Aorta (tissue), 5 donors: ENCODE measurements at regions not wholly inside any gene's neighbourhood (a gene's known extent, or its start where the extent isn't known, plus 50 kb on each side); places are given as distances from the start of the nearest gene placed in this dataset.

ENCODE experiments used
- ATAC-seq: fragments of 200-7000 bp; cut with Tn5 transposase; one replicate; pipeline ENCODE4 v1.9.1; 2022; ENCODE audit warnings: moderate library complexity; ENCODE audit not compliant: low FRiP score
- DNase-seq, 2 donors: peaks; one replicate each; pipeline ENCODE4 v3.0.0-alpha.2; 2020
- H3K27ac ChIP-seq, 2 donors: one replicate each; pipeline ENCODE4 v1.5.1; 2013; ENCODE audit warnings: low read length in 2 of 2, mild to moderate bottlenecking in 2 of 2, moderate library complexity in 2 of 2, control low read depth in 1 of 2, inconsistent platforms in 1 of 2, low read depth in 1 of 2
- H3K27me3 ChIP-seq, 2 donors: one replicate each; pipeline ENCODE4 v1.6.1; 2013; ENCODE audit warnings: control low read depth in 1 of 2, low read length in 1 of 2, mild to moderate bottlenecking in 1 of 2, moderate library complexity in 1 of 2; ENCODE audit not compliant: insufficient read depth in 2 of 2, control insufficient read depth in 1 of 2
- H3K36me3 ChIP-seq, 2 donors: one replicate each; pipeline ENCODE4 v1.6.1; 2013; ENCODE audit warnings: control low read depth in 1 of 2, low read length in 1 of 2, mild to moderate bottlenecking in 1 of 2; ENCODE audit not compliant: insufficient read depth in 2 of 2, control insufficient read depth in 1 of 2
- H3K4me1 ChIP-seq, 2 donors: one replicate each; pipeline ENCODE4 v1.6.1; 2013; ENCODE audit warnings: low read length in 2 of 2, control low read depth in 1 of 2, mild to moderate bottlenecking in 1 of 2, moderate library complexity in 1 of 2; ENCODE audit not compliant: insufficient read depth in 2 of 2, control insufficient read depth in 1 of 2
- H3K4me3 ChIP-seq, 2 donors: one replicate each; pipeline ENCODE4 v1.5.1; 2013; ENCODE audit warnings: low read length in 2 of 2, control low read depth in 1 of 2, mild to moderate bottlenecking in 1 of 2
- H3K9me3 ChIP-seq: one replicate; pipeline ENCODE4 v1.6.1; 2013; ENCODE audit warnings: mild to moderate bottlenecking, low read length; ENCODE audit not compliant: control insufficient read depth
- WGBS, 2 donors: extraction: QIAGEN DNeasy Blood & Tissue Kit; methylation state at CpG; one replicate each; pipeline ENCODE4 v1.1.7; 2013; 5-methylcytosine and 5-hydroxymethylcytosine counted together
- intact Hi-C, 2 donors: fragments of 100-400 bp; cut with DNase I; formaldehyde crosslinking; loops; one replicate each; pipeline versions ENCODE4 v1.14.2 to v1.15.0; 2022
- donor health status: healthy with polysubstance abuse.
- donor health status: Bipolar disorder and iron deficiency.
- donor health status: DM: no; HTN: no; CAD: no.
- donor health status: DM: no; HTN: no; CAD: no.
- donor health status: DM: yes; HTN: yes; CAD: no.

GRCh38 chr1:42038261-42038660 is 114.9 kb upstream of the GUCA2B start:
- Histone ChIP-seq H3K4me3 (no peak overlapping the region), H3K4me1 (peaks cover 0 to 4% of the 10 kb centered on the region in 2 donors), H3K27me3 (no peaks in the 10 kb centered on the region), H3K36me3 (no peaks in the 10 kb centered on the region), H3K9me3 (no peaks in the 10 kb centered on the region), H3K27ac (no peak overlapping the region)
- WGBS, 2 donors = 81 to 82% methylated on average over 4 of the region's 4 CpGs
- no peak for ATAC-seq
- DNase-seq = no peak
- intact Hi-C loops = loop anchor here in 1 of 2 donors (5.0 kb wide), 1 partner anchor 461 kb away; no protein-coding TSS in a partner anchor

GRCh38 chr1:42037586-42037985 is 115.6 kb upstream of the GUCA2B start:
- intact Hi-C loops = loop anchor here in 1 of 2 donors (5.0 kb wide), 1 partner anchor 460 kb away; no protein-coding TSS in a partner anchor
- Histone ChIP-seq H3K27ac (no peak overlapping the region), H3K27me3 (no peaks in the 10 kb centered on the region), H3K4me3 (no peak overlapping the region), H3K4me1 (peaks cover 0 to 4% of the 10 kb centered on the region in 2 donors), H3K9me3 (no peaks in the 10 kb centered on the region), H3K36me3 (no peaks in the 10 kb centered on the region)
- DNase-seq (no peak), ATAC-seq (no peak)
- WGBS, 2 donors = 44 to 45% methylated on average over 3 of the region's 3 CpGs

GRCh38 chr1:42037161-42037560 is 116.0 kb upstream of the GUCA2B start:
- no peaks in the 10 kb centered on the region for H3K9me3 ChIP-seq
- no peaks in the 10 kb centered on the region for H3K27me3 ChIP-seq
- 42 to 45% methylated on average over 1 of the region's 1 CpG for WGBS, 2 donors
- H3K27ac ChIP-seq = no peak overlapping the region
- no peaks in the 10 kb centered on the region for H3K36me3 ChIP-seq
- peaks cover 0 to 4% of the 10 kb centered on the region in 2 donors for H3K4me1 ChIP-seq
- DNase-seq (no peak), ATAC-seq (no peak)
- no peak overlapping the region for H3K4me3 ChIP-seq
- intact Hi-C loops = loop anchor here in 1 of 2 donors (5.0 kb wide), 1 partner anchor 460 kb away; no protein-coding TSS in a partner anchor

- peaks cover 0 to 4% of the 10 kb centered on the region in 2 donors for H3K4me1 ChIP-seq
- 1% methylated on average over 34 to 60 of the region's 60 CpGs for WGBS, 2 donors
- H3K27me3 ChIP-seq = no peaks in the 10 kb centered on the region
- peak; percentile 97 for ATAC-seq
- H3K36me3 ChIP-seq = no peaks in the 10 kb centered on the region
- peak overlapping the region; percentile 69 to 92 for H3K4me3 ChIP-seq
- H3K27ac ChIP-seq = no peak overlapping the region
- intact Hi-C loops = loop anchor here in 1 of 2 donors (2.0 to 5.0 kb wide), 2 partner anchors 371 to 459 kb away; no protein-coding TSS in a partner anchor
- no peaks in the 10 kb centered on the region for H3K9me3 ChIP-seq
- peak; percentile 98 to 99 for DNase-seq
These were observed 117.2 kb upstream of the GUCA2B start for GRCh38 chr1:42035830-42036604.

DNA sequence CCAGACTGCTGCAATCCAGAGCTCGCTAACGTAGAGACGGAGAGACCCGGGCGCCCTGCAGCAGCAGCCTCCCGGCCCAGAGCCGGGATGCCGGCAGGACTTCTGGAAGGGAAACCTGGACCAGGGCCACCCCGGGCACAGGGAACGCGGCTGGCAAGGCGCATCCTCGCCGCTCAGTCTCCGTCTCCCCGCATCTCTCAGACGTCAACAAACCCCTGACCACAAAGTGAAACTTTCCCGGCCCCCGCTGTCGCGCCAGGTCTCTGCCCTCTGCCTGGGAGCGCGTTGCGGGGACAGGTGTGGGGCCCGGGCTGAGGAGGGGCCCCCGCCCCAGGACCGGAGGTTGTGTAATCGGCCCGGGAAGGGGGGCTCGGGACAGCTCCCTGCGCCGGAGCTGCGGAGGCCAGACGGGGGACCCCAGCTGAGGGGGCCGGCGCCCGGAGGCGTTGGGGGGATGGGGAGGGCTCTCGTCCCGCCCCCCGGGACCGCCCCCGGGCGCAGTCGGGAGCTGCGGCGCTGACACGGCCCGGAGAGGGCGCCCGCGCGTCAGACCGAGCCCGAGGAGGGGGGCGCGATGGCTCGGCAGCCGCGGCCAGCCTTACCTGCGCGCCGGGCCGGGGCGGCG is 116.6 kb upstream of the HIVEP3 start:
- Histone ChIP-seq H3K27me3 (no peaks in the 10 kb centered on the region), H3K36me3 (no peaks in the 10 kb centered on the region), H3K4me1 (peaks cover 0 to 4% of the 10 kb centered on the region in 2 donors), H3K27ac (no peak overlapping the region), H3K9me3 (no peaks in the 10 kb centered on the region), H3K4me3 (peak overlapping the region; percentile 69 to 92)
- intact Hi-C loops = loop anchor here in 1 of 2 donors (2.0 to 5.0 kb wide), 2 partner anchors 371 to 458 kb away; no protein-coding TSS in a partner anchor
- ATAC-seq (peak; percentile 88), DNase-seq (peak; percentile 82 to 86)
- WGBS, 2 donors = 0 to 1% methylated on average over 34 to 66 of the region's 66 CpGs

- Histone ChIP-seq H3K36me3 (no peaks in the 10 kb centered on the region), H3K27ac (no peak overlapping the region), H3K27me3 (no peaks in the 10 kb centered on the region), H3K4me3 (no peak overlapping the region), H3K9me3 (no peaks in the 10 kb centered on the region), H3K4me1 (peaks cover 0 to 4% of the 10 kb centered on the region in 2 donors)
- ATAC-seq (no peak), DNase-seq (no peak)
- WGBS, 2 donors = 70 to 71% methylated on average over 6 of the region's 6 CpGs
- intact Hi-C loops = loop anchor here in 1 of 2 donors (2.0 kb wide), 1 partner anchor 370 kb away; no protein-coding TSS in a partner anchor
These were observed 115.7 kb upstream of the HIVEP3 start for GRCh38 chr1:42034426-42034825.

- no peaks in the 10 kb centered on the region for H3K9me3 ChIP-seq
- H3K27ac ChIP-seq = no peak overlapping the region
- H3K4me3 ChIP-seq = no peak overlapping the region
- ATAC-seq (no peak), DNase-seq (no peak)
- WGBS, 2 donors = 82 to 83% methylated on average over 1 of the region's 1 CpG
- no peaks in the 10 kb centered on the region for H3K27me3 ChIP-seq
- intact Hi-C loops = loop anchor here in 1 of 2 donors (2.0 kb wide), 1 partner anchor 369 kb away; no protein-coding TSS in a partner anchor
- no peaks in the 10 kb centered on the region for H3K36me3 ChIP-seq
- H3K4me1 ChIP-seq = peaks cover 0 to 4% of the 10 kb centered on the region in 2 donors
These were observed 114.9 kb upstream of the HIVEP3 start for GRCh38 chr1:42033629-42034028.

DNA sequence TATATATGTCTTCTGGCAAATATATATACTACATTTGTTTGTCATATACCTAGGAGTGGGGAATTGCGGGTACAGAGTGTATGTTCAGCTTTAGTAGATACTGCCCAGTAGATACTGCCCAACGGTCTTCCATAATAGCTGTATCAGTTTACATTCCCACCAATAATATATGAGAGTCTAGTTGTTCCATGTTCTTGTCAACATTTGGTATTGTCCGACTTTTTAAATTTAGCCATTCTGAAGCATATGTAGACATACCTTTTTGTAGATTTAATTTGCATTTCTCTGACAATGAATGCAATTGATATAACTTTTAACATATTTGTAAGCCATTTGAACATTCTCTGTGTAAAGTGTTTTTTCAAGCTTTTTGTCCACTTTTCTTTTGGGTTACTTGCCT is 99.0 kb upstream of the HIVEP3 start:
- H3K9me3 ChIP-seq = no peaks in the 10 kb centered on the region
- 94 to 95% methylated on average over 3 of the region's 3 CpGs for WGBS, 2 donors
- H3K27me3 ChIP-seq = no peaks in the 10 kb centered on the region
- H3K4me3 ChIP-seq = no peak overlapping the region
- intact Hi-C loops = no loop called here
- ATAC-seq (no peak), DNase-seq (no peak)
- H3K4me1 ChIP-seq = no peaks in the 10 kb centered on the region
- no peak overlapping the region for H3K27ac ChIP-seq
- no peaks in the 10 kb centered on the region for H3K36me3 ChIP-seq
